Activated T-cell treated with anti-CD3 and anti-CD28 coated beads for 1 hour (primary cell): ENCODE measurements at regions not wholly inside any gene's neighbourhood (a gene's known extent, or its start where the extent isn't known, plus 50 kb on each side); places are given as distances from the start of the nearest gene placed in this dataset.

ENCODE experiments used
- DNase-seq: peaks from one replicate; pipeline ENCODE4 v3.0.0-alpha.2; 2020; ENCODE audit warnings: low read depth

GRCh38 chr14:89629383-89629782, 212.3 kb upstream of the FOXN3 start:
- DNase-seq, result no peak

GRCh38 chr14:89628521-89628920, 211.5 kb upstream of the FOXN3 start:
- DNase-seq, result no peak

DNA sequence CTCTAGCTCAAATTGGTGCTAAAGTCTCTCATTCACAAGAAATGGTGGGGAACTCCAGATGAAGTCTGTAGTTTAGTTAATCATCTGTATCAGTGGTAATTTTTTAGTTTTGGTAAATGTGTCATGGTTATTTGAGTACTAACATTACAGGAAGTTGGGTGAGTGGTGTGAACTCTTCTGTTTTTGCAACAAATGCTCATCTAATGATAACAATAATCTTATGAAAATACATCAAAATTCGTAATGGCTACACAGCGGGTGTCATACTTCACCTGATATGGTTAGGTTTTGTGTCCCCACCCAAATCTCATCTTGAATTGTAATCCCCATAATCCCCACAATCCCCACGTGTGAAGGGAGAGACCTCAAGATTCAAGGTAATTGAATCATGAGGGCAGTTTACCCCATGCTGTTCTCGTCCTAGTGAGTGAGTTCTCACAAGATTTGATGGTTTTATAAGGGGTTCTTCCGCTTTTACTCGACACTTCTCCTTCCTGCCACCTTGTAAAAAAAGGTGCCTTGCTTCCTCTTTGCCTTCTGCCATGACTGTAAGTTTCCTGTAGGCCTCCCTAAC, 209.3 kb upstream of the FOXN3 start:
- no peak for DNase-seq

- DNase-seq, result no peak
Observed at GRCh38 chr14:89625731-89626232, 208.7 kb upstream of the FOXN3 start.

- DNase-seq, result no peak
Observed at GRCh38 chr14:89625244-89625713, 208.2 kb upstream of the FOXN3 start.

GRCh38 chr14:89624500-89625156, 207.6 kb upstream of the FOXN3 start:
- no peak for DNase-seq

- DNase-seq, result no peak
Observed at GRCh38 chr14:89621791-89622638, 205.0 kb upstream of the FOXN3 start.

- peak; percentile 27 for DNase-seq
Observed at GRCh38 chr14:89621009-89621421, 204.0 kb upstream of the FOXN3 start.

DNA sequence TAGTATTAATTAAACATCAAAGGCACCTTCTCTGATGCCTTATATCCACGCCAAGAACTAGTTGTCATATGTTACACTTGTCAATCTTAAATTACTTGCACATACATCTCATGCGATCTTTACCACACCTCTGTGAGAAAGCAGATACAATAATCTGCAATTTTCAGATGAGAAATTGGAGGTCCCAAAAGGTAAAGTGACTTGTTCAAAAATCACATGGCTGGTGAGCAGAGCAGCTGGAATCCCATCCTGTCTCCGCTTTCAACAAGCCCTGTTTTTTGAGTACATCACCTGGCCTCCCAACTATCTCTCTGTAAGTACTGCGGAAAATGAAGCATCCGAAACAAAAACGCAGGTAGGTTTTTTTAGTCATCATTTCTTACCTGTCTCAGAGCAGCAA, 203.4 kb upstream of the FOXN3 start:
- no peak for DNase-seq

DNA sequence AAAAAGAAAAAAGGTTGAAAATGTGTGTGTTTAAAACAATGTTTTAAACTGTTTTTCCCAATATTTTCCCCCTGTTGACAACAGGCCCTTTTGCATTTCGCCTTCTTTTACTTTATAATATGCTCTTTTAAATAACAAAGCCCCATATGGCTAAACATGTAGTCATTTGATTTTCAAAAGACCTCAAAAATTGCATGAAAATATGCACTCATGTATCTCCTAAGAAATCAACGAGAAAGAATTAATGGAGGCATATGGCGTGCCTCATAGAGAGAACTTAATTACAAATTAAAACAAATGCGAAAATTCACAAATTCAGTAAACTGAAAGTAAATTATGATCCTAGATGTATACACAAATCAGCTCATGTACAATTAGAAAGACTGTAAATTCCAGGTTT, 202.6 kb upstream of the FOXN3 start:
- no peak for DNase-seq

DNA sequence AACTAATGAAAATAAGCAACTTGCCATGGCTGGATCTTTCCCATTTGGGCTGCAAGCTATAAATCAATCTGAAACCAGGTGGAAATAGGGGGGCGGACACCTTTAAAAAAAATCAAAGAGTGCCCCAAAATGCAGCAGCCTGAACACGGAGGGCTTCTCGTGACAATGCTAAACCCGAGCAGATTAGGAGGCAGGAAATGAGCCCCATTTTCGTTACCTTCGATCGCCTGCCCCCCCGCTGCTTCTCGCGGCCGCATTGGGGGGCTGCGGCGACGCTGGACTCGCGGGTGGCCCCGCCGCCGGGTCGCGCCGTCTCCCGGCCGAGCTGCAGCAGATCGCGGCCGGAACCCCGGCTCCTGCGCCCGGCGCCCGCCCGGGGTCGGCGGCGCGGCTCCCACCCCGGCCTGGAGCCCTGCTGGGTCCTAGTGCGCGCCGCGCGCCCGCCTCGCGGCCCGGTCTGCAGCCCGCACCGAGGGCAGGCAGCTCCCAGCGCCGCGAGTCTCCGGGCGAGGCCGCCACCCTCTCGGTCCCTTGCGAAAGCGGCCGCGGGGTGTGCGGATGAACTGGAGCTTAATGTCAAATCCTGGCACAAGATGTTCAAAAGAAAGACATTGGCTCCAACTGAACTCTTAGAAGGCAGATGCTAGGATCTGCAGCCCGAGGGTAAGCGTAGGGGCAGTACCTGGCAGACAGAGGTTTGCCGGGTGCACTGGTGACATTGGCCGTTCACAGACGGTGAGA, 201.9 kb upstream of the FOXN3 start:
- DNase-seq, result peak; percentile 48

GRCh38 chr14:89618330-89618708, 201.3 kb upstream of the FOXN3 start:
- DNase-seq, result no peak

- DNase-seq, result no peak
Observed at GRCh38 chr14:89617481-89618329, 200.7 kb upstream of the FOXN3 start.

DNA sequence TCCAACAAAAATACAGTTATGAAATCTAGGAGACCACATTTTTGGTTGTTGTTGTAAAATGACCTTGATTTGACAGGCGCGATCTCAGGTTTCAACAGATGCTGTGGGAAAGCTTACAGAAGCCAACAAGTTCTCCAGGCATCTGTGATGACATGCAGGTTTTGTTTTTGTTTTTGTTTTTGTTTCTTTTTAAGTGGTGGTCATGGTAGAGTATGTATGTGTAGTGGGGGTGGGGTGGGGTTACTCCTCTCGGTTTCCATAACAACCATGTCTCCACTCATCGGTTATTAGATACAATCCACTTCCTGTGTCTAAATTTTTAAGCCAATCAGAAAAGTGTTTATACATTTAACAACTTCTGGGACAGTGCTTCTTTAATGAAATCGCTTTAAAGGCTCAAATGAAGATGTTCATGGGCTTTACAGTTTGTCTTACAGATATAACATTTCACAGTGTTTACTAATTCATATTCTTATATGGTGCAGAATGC, 199.9 kb upstream of the FOXN3 start:
- DNase-seq, result no peak

DNA sequence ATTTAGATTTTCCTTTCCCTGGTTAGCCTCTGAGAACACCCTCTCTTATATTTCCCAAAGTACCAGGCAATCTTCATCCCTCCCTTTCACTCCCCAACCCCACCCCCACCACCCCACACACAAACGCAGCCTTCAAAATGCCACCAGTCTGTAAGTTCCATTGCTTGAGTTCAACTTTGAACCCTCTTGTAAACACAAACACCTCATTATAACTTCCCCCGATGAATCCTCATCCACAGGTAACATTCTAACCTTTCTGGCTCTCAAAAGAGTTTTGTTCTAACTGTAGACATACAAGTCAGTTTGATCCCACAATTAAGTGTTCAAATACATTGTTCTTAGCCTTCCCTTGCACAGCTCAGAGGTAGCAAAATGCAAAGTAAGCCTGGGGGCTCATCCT, 199.4 kb upstream of the FOXN3 start:
- no peak for DNase-seq

DNA sequence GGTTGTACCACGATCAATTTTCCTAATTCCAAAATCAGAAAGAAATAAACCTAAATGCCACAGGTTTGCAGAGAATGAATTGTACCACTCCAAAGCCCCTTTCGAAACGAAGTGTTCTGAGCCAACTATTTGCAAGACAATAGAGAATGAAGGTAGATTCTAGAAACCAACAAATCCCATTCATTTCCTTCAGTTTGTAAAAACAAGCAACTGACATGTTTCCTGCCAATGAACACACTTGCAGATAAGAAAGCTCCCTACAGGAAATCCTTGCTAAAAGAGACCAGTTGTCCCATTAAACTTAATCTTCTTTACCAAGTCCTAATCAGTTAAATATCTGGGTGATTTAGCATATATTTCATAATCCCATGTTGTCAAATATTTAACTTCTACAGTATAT, 198.4 kb upstream of the FOXN3 start:
- no peak for DNase-seq

GRCh38 chr14:89614009-89614691, 197.1 kb upstream of the FOXN3 start:
- DNase-seq, result no peak

DNA sequence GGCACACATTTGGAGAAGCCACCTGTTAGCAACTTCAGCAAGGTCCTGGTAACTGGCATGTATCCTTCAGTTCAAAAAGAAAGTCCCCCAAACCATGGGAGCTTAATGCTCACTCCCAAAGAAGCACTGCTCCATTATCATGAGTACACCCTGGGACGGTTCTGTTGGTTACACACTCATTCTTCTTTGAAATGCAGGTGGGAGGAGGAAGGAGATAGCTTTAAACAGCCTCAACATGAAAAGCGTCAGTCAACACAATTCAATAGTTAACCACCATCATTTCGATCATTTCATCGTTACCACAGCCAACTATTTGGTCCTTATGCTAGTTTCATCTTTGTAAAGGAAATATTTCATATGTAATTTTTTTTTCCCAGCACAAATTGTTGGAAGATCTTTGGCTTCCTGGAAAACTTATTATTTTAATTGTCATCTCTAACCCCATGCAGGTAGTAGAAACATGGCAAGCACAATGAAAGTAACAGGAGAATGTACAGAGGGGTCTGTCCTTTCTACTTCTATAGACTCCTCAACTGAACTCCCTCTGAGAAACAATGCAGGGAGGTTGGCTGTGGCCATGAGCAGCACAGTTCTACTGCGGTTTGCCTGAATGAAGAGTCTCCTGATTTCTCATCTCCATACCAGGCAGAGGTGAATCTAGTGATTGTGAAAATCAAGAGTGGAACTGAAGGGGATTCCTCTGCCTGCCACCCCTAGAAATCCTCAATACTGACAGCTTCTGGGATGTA, 196.4 kb upstream of the FOXN3 start:
- DNase-seq, result no peak

DNA sequence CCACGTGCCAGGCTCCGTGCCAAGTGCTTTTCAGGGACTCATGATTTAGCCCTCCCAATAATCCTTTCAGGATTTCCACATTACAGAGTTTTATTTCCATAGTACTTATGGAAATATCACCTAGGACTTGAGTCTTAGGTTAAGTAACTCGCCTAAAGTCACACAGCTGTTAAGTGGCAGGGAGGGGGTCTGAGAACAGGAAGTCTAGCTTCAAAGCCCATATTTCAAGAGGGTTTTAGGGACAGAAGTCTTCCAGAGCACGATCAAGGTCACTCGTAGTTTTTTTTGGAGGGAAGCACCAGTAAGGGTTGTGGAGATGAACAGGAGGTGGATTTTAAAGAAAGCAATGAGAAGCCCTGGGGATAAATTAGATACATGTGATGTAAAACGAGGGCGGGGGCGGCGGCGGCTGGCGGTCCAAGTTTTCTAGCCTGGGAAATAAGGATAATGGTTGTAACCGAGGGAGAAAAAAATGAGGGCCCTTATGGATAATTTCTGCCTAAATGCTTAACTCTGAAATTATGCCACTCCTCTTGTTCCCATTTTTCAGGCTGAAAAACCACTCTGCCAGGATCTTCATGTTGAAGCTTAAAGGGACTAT, 192.6 kb upstream of the FOXN3 start:
- no peak for DNase-seq
